Loucy (cell line): ENCODE measurements at regions not wholly inside any gene's neighbourhood (a gene's known extent, or its start where the extent isn't known, plus 50 kb on each side); places are given as distances from the start of the nearest gene placed in this dataset.
"Not testable (repeated sequence)": the region's sequence is repeated elsewhere in the genome, so short reads cannot be mapped to it uniquely, and the experiment has no call there.

ENCODE experiments used
- CTCF ChIP-seq: fragments of 200-600 bp; sonication (generic); conservative IDR thresholded peaks from 2 replicates; pipeline ENCODE4 v1.5.1; 2014; ENCODE audit warnings: mild to moderate bottlenecking, antibody characterized with exemption, low read length
- EZH2phosphoT487 ChIP-seq: fragments of 200-600 bp; IDR thresholded peaks from 2 replicates; pipeline ENCODE4 v1.6.1; 2018; ENCODE audit warnings: antibody characterized with exemption, mild to moderate bottlenecking, moderate library complexity, borderline replicate concordance

GRCh38 chr13:52324831-52325230 is 81.1 kb downstream of the THSD1 start:
- TF ChIP-seq CTCF, EZH2phosphoT487: not testable (repeated sequence)
